ENCODE measurements at regions not wholly inside any gene's neighbourhood (a gene's known extent, or its start where the extent isn't known, plus 50 kb on each side); places are given as distances from the start of the nearest gene placed in this dataset.

DNA sequence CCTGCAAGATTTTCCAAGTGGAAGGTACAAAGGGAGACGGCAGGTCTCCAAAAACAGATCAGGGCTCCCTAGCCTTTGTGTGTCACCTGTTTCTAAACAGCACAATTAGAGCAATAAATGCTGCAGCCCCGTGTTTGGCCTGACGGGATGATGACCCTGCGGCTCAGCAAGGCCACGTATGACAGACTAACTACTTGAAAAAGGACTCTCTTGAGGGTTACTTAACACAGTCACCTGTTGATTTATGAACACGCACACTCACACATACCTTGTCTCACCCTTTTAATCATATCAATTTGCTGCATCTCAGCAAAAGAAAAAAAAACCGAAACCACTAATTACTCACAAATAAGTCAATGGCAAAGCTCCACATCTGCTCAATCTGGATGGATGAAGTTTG lies 199.6 kb upstream of the GAS1 start:
- Mint-ChIP-seq H3K36me3 (ENCODE audit: low read depth) (no peaks in the 10 kb centered on the region), H3K27me3 (ENCODE audit: insufficient read depth, low read depth, poor library complexity) (peaks cover 17% of the 10 kb centered on the region)

More for the DNA sequence above, 199.6 kb upstream of the GAS1 start:
- Histone ChIP-seq H3K4me3 (no peak overlapping the region), H3K27ac (ENCODE audit: low read depth) (no peak overlapping the region), H3F3A (replicated peaks; ENCODE audit: low read depth) (no peaks in the 10 kb centered on the region; the same call in 1 of the 2 replicates), H3K27me3 (ENCODE audit: insufficient read depth) (peaks cover 21% of the 10 kb centered on the region), H3K36me3 (ENCODE audit: insufficient read depth) (no peaks in the 10 kb centered on the region), H3K79me2 (replicated peaks; ENCODE audit: insufficient read depth) (no peaks in the 10 kb centered on the region), H3K4me2 (no peak overlapping the region), H2AFZ (no peak overlapping the region), H3K9me2 (ENCODE audit: insufficient read depth) (peaks cover 9% of the 10 kb centered on the region; the same call in 1 of the 2 replicates), H3K4me1 (ENCODE audit: insufficient read depth) (no peaks in the 10 kb centered on the region), H4K20me1 (replicated peaks; ENCODE audit: insufficient read depth) (no peaks in the 10 kb centered on the region)
- H3K4me1 Mint-ChIP-seq, result peaks cover 12% of the 10 kb centered on the region
- H3K4me3 Mint-ChIP-seq, result no peak overlapping the region
- H3K9me3 Mint-ChIP-seq, result peaks cover 2% of the 10 kb centered on the region; the same call in 1 of the 3 replicates
- ATAC-seq, result no peak
- H3K27ac Mint-ChIP-seq, result no peak overlapping the region
- peak; percentile 12 for DNase-seq (ENCODE audit: low spot score)
- TF ChIP-seq EZH2 (IDR thresholded peaks at IDR 0.05; ENCODE audit: low read depth, unreplicated experiment) (no peak), STAT1 (IDR thresholded peaks at IDR 0.05; ENCODE audit: unreplicated experiment) (no peak), CREB1 (CRISPR knock-in tag; IDR thresholded peaks at IDR 0.05; ENCODE audit: low read depth) (no peak), JUNB (IDR thresholded peaks at IDR 0.05; ENCODE audit: unreplicated experiment) (no peak), ZNF331 (CRISPR knock-in tag; IDR thresholded peaks at IDR 0.05; ENCODE audit: low read depth) (no peak), ZNF114 (CRISPR knock-in tag; IDR thresholded peaks at IDR 0.05) (no peak), NANOG (IDR thresholded peaks at IDR 0.05; ENCODE audit: borderline replicate concordance) (no peak), POLR2AphosphoS5 (IDR thresholded peaks at IDR 0.05; ENCODE audit: low read depth) (no peak), EZH2phosphoT487 (IDR thresholded peaks at IDR 0.05; ENCODE audit: unreplicated experiment) (no peak)
- TF ChIP-seq, protein P1, sequence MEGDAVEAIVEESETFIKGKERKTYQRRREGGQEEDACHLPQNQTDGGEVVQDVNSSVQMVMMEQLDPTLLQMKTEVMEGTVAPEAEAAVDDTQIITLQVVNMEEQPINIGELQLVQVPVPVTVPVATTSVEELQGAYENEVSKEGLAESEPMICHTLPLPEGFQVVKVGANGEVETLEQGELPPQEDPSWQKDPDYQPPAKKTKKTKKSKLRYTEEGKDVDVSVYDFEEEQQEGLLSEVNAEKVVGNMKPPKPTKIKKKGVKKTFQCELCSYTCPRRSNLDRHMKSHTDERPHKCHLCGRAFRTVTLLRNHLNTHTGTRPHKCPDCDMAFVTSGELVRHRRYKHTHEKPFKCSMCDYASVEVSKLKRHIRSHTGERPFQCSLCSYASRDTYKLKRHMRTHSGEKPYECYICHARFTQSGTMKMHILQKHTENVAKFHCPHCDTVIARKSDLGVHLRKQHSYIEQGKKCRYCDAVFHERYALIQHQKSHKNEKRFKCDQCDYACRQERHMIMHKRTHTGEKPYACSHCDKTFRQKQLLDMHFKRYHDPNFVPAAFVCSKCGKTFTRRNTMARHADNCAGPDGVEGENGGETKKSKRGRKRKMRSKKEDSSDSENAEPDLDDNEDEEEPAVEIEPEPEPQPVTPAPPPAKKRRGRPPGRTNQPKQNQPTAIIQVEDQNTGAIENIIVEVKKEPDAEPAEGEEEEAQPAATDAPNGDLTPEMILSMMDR (conservative IDR thresholded peaks at IDR 0.05; ENCODE audit: low read depth in 2 of 2), result no peak
- TF ChIP-seq, protein P2, sequence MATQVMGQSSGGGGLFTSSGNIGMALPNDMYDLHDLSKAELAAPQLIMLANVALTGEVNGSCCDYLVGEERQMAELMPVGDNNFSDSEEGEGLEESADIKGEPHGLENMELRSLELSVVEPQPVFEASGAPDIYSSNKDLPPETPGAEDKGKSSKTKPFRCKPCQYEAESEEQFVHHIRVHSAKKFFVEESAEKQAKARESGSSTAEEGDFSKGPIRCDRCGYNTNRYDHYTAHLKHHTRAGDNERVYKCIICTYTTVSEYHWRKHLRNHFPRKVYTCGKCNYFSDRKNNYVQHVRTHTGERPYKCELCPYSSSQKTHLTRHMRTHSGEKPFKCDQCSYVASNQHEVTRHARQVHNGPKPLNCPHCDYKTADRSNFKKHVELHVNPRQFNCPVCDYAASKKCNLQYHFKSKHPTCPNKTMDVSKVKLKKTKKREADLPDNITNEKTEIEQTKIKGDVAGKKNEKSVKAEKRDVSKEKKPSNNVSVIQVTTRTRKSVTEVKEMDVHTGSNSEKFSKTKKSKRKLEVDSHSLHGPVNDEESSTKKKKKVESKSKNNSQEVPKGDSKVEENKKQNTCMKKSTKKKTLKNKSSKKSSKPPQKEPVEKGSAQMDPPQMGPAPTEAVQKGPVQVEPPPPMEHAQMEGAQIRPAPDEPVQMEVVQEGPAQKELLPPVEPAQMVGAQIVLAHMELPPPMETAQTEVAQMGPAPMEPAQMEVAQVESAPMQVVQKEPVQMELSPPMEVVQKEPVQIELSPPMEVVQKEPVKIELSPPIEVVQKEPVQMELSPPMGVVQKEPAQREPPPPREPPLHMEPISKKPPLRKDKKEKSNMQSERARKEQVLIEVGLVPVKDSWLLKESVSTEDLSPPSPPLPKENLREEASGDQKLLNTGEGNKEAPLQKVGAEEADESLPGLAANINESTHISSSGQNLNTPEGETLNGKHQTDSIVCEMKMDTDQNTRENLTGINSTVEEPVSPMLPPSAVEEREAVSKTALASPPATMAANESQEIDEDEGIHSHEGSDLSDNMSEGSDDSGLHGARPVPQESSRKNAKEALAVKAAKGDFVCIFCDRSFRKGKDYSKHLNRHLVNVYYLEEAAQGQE (IDR thresholded peaks at IDR 0.05; ENCODE audit: unreplicated experiment), result no peak
- TF ChIP-seq, protein P3, sequence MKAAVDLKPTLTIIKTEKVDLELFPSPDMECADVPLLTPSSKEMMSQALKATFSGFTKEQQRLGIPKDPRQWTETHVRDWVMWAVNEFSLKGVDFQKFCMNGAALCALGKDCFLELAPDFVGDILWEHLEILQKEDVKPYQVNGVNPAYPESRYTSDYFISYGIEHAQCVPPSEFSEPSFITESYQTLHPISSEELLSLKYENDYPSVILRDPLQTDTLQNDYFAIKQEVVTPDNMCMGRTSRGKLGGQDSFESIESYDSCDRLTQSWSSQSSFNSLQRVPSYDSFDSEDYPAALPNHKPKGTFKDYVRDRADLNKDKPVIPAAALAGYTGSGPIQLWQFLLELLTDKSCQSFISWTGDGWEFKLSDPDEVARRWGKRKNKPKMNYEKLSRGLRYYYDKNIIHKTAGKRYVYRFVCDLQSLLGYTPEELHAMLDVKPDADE (IDR thresholded peaks at IDR 0.05), result no peak
- TF ChIP-seq, protein P4, sequence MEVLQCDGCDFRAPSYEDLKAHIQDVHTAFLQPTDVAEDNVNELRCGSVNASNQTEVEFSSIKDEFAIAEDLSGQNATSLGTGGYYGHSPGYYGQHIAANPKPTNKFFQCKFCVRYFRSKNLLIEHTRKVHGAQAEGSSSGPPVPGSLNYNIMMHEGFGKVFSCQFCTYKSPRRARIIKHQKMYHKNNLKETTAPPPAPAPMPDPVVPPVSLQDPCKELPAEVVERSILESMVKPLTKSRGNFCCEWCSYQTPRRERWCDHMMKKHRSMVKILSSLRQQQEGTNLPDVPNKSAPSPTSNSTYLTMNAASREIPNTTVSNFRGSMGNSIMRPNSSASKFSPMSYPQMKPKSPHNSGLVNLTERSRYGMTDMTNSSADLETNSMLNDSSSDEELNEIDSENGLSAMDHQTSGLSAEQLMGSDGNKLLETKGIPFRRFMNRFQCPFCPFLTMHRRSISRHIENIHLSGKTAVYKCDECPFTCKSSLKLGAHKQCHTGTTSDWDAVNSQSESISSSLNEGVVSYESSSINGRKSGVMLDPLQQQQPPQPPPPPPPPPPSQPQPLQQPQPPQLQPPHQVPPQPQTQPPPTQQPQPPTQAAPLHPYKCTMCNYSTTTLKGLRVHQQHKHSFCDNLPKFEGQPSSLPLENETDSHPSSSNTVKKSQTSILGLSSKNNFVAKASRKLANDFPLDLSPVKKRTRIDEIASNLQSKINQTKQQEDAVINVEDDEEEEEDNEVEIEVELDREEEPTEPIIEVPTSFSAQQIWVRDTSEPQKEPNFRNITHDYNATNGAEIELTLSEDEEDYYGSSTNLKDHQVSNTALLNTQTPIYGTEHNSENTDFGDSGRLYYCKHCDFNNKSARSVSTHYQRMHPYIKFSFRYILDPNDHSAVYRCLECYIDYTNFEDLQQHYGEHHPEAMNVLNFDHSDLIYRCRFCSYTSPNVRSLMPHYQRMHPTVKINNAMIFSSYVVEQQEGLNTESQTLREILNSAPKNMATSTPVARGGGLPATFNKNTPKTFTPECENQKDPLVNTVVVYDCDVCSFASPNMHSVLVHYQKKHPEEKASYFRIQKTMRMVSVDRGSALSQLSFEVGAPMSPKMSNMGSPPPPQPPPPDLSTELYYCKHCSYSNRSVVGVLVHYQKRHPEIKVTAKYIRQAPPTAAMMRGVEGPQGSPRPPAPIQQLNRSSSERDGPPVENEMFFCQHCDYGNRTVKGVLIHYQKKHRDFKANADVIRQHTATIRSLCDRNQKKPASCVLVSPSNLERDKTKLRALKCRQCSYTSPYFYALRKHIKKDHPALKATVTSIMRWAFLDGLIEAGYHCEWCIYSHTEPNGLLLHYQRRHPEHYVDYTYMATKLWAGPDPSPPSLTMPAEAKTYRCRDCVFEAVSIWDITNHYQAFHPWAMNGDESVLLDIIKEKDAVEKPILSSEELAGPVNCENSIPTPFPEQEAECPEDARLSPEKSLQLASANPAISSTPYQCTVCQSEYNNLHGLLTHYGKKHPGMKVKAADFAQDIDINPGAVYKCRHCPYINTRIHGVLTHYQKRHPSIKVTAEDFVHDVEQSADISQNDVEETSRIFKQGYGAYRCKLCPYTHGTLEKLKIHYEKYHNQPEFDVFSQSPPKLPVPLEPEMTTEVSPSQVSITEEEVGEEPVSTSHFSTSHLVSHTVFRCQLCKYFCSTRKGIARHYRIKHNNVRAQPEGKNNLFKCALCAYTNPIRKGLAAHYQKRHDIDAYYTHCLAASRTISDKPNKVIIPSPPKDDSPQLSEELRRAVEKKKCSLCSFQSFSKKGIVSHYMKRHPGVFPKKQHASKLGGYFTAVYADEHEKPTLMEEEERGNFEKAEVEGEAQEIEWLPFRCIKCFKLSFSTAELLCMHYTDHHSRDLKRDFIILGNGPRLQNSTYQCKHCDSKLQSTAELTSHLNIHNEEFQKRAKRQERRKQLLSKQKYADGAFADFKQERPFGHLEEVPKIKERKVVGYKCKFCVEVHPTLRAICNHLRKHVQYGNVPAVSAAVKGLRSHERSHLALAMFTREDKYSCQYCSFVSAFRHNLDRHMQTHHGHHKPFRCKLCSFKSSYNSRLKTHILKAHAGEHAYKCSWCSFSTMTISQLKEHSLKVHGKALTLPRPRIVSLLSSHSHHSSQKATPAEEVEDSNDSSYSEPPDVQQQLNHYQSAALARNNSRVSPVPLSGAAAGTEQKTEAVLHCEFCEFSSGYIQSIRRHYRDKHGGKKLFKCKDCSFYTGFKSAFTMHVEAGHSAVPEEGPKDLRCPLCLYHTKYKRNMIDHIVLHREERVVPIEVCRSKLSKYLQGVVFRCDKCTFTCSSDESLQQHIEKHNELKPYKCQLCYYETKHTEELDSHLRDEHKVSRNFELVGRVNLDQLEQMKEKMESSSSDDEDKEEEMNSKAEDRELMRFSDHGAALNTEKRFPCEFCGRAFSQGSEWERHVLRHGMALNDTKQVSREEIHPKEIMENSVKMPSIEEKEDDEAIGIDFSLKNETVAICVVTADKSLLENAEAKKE (CRISPR knock-in tag; IDR thresholded peaks at IDR 0.05), result no peak
